ENCODE measurements at regions not wholly inside any gene's neighbourhood (a gene's known extent, or its start where the extent isn't known, plus 50 kb on each side); places are given as distances from the start of the nearest gene placed in this dataset.
A peak's percentile ranks its signal among the peaks of the same experiment; 100 is the strongest.

DNA sequence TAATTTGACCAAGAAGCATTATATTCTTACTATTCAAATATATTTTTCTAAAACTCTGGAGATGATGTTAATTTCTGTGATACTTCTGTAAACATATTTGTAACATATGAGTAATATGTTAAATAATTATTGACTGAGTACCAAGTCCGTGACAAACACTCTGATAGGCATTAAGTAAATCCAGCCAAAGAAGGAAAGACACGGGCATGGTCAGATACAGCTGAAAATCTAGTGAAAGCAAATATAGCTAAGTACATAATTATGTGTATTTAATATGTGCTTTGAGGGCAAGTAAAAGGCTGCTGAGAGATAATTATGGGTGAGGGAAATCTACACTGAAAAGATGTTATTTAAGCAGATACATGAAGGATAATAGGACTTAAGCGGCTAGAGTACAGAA, 1263.6 kb upstream of the ADGRL3 start:
- DNase-seq, result no peak

DNA sequence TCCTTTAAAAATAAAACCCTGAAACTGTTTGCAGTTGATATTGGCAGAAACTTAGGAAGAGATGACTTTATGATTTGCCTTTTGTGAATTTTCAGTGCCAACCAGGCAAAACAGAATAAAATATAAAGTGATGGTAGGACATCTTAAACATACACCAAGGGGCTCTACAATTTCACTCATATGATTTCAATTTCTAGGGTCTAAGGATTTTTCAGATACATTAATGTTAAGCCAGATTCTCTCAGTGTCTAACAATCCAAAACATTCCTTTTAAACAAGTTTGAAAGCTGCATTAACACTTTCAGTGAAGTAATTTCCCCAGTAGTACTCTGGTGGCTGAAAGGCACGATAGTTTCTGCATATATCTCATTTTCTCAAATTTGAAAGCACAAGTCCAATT, 1262.0 kb upstream of the ADGRL3 start:
- DNase-seq, result no peak

DNA sequence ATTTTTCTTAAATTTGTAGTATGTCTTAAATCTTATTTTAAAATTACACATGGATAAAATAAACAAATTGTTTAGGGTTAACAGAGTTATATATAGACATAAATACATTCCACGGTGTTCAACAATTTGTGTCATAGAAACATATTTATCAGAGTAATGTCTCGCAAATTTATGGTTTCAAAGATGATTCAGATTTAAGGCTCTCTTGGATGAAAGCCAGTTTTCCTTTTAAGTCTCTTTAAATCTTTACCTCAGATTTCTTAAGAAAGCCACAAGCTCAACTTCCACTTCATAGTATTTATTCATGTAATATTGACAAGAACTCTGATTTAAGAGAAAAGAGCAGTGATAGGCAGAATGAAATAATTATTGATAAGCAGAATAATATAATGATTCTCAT, 1254.8 kb upstream of the ADGRL3 start:
- no peak for DNase-seq

DNA sequence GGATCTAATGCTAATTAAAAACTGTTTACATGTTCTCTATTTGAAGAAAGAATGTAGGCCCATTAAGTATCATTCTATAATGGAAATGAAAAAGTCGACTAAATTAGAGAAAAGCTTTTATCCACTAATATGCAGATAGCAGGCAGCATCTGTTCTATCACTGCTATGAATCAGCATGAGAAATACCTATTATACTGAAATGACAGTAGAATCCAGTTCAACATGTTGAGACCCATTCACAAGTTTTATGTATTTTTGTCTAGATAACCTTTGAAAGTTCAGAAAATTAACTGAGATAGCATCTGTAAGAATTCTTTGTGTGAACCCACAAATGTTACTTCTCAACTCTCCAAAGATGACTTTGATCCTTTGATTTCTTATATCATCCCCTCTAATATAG, 1254.4 kb upstream of the ADGRL3 start:
- DNase-seq, result no peak

DNA sequence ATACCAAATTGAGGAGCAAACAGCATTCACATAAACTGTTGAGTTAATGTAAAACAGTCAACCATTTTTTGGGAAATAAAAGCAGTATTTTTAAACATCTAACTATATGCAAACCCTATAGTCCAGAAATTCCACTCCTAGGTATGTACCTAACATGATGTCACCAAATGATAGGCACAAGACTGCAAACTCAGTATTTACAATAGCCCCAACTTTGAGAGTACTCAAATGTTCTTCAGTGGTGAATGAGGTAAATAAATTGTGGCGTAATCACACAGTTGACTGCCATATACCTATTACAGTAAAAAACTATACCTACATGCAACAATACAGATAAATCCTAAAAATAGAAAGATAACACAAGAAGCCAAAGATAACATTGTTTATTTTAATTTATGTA, 1243.8 kb upstream of the ADGRL3 start:
- DNase-seq, result no peak

DNA sequence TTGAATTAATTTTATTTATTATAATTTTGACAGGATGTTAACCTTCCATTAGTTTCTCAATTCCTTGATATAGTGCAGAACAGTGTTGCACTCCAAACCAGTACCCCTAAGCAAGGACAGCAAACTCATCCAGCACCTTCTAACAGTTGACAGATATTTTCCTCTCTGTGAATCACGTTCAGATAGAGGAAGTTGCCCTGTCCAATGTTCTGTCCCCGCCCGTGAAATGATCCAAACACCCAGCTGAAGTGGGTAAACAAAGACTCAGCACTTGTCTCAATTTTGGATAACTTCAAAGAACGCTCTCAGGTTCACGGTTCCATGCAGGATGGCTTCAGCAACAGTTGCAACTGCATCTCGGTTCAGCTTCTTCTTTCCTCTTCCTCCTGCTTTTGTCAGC, 1240.0 kb upstream of the ADGRL3 start:
- DNase-seq, result no peak

DNA sequence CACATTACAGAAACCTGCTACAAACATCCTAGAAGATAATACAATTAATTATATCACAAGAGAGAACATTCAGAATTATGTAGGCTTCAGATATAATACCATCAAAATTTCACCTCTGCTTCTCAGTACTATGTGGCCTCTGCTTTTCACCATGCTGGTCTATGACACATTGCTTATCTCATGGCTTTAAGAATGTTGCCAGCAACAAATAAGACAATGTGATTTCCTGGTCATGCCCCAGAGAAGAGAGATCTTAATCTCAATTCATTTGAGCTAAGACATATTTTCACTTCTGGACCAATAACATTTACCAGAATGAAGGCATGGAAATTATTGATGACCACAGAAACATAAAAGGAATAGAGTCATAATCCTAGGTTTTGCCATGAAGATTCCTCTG, 1233.4 kb upstream of the ADGRL3 start:
- no peak for DNase-seq

DNA sequence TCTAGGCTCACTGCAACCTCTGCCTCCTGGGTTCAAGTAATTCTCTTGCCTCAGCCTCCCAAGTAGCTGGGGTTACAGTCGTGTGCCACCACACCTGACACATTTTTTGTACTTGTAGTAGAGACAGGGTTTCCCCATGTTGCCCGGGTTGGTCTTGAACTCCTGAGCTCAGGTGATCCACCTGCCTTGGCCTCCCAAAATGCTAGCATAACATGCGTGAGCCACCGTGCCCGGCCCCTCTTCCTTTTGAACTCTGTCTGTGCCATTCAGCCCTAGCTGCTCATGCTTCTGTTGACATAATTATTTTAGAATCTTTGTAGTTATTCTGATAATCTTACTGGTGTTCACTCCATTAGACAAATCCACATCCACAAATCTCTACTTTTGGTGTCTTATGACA, 1231.3 kb upstream of the ADGRL3 start:
- no peak for DNase-seq

DNA sequence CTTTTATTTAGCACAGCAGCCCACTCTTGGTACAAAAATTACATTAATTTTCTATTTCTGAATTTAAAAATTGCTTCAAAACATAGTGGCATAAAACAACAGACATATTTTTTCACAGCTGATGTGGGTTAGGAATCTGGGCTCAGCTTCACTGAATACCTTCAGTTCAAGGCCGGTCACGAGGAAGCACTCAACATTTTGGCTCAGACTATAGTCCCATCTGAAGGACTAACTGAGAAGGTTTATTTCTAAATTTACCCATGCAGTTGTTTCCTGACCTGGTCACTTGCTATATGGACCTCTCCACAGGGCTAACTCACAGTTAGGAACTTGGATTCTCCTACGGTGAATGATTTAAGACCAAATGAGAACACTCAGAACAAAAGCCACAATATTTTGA, 1230.2 kb upstream of the ADGRL3 start:
- DNase-seq, result no peak

DNA sequence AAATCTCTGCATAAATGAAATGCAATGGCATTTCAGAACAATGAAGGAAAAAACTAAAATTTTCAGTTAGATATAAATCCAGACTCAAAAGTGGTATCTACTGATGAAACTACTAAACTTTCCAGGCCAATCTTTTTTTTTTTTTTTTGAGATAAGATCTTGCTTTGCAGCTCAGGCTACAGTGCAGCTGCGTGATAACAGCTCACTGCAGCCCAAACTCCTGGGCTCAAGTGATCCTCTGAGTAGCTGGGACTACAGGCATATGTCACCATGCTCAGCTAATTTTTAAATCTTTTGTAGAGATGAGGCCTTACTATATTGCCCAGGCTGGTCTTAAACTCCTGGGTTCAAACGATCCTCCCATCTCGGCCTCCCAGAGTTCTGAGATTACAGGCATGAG, 1228.2 kb upstream of the ADGRL3 start:
- DNase-seq, result no peak

DNA sequence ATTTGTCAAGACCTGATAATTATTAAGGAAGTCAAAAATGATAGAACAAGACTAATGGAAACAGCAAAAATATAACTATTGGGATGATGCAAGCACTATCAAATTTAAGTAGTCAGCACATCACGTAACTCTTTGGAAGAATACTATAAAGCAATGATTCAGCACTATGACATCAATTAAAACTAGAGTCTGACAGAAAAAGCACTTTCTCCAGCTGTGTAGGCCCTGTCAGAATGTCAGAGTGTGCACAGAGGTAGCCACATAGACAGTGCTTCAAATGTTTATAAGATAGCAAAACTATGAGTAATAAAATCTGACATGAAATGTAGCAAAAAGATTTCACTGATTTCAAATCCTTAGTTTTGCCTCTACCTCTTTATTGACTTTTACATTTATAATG, 1226.6 kb upstream of the ADGRL3 start:
- DNase-seq, result no peak

DNA sequence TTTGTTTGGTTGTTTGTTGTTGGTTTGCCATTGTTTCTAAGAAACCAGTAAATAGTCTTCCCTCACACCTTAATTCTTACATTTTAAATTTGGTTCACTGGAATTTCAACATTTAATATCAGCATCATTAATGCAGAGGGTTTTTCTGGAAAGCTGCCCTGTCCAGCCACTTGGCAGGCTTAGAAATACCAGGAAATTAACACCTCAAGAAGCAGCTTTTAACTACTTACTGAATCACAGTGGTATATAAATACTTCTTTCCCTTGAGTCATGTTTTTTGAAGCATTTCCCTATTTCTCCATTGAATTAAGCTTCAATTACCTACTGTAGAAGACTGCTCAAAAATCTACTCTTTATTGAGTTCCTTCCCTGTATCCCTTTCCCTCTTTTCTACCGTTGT, 1221.1 kb upstream of the ADGRL3 start:
- no peak for DNase-seq

DNA sequence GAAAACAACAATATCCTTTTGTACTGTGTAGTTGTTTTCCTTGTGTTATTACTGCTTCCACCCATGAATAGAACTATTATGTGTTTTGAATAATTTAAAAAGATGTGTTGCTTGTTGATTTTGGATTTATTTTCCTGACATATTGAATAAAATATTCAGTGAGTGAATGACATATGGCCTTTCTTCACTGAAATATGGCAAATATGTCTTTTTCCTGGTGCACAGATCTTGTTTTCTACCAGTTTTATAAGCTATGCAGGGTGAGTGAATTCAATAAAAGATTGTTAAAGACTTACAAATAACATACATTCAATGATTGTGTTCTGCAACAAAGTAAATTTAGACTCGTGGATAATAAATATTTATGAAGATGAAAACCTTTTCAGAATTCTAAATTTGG, 1216.3 kb upstream of the ADGRL3 start:
- DNase-seq, result no peak

DNA sequence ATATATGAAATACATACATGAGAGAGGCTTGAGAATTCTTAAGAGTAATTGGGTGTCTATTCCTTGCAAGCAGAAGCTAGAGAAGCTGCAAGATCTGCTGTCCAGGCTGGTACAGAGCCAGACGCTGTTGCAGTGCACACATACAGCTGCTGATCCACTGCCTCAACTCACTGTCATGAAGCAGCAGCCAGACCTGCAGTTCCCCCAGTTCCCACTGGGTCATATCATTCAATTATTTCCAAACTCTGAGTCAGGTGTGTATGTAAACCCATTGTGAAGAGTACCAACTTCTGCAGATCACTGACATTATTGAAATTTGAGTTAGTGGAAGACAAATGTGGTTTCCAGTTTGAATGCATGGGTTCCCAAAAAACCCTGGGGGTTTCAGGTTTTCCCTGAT, 1212.8 kb upstream of the ADGRL3 start:
- no peak for DNase-seq

DNA sequence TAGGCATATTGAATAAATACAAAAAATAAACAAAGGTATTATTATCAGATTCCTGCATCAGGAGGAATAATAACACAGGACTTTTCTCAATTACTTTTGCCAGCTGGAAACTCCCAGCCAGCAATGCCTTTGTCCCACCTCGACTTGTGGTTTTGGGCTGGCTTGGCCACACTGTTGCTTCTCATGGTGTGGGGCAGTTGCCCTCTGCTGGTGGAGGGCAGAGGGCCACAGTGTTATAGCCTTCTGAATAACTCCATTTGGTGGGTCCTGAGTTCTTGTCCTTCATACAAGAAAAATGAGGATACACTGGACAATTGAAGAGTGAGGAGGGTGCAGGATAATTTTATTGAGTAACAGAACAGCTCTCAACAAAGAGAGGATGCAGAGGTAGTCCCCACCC, 1206.0 kb upstream of the ADGRL3 start:
- no peak for DNase-seq

DNA sequence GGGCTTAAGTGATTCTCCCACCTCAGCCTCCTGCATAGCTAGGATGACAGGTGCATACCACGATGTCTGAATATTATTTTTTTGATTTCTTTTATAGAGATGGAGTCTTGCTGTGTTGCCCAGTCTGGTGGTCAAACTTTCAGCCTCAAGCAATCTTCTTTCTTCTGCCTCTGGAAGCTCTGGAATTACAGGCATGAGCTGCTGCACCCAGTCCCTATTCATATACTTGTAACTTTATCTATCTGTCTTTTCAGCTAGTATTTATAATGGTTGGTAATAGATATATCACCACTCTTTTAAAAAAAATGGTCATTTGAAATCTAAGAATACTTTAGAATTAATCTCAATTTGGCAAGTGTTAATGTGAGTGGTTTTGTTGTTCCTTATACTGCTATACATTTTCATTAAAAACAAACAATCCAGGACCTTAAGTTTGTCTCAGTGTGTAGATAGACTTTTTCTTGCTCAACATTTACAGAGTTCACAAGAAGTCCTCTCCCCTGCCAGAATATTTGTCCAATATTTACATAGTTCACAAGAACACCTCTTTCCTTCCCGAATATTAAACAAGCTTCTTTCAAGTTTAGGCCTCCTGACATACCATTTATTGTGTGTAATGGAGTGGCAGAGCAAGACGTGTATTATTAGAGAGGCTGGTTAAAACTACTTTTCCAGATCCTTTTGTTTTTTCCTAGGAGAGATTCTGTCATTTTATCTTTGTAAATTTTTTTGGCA, 1197.4 kb upstream of the ADGRL3 start:
- DNase-seq, result no peak

DNA sequence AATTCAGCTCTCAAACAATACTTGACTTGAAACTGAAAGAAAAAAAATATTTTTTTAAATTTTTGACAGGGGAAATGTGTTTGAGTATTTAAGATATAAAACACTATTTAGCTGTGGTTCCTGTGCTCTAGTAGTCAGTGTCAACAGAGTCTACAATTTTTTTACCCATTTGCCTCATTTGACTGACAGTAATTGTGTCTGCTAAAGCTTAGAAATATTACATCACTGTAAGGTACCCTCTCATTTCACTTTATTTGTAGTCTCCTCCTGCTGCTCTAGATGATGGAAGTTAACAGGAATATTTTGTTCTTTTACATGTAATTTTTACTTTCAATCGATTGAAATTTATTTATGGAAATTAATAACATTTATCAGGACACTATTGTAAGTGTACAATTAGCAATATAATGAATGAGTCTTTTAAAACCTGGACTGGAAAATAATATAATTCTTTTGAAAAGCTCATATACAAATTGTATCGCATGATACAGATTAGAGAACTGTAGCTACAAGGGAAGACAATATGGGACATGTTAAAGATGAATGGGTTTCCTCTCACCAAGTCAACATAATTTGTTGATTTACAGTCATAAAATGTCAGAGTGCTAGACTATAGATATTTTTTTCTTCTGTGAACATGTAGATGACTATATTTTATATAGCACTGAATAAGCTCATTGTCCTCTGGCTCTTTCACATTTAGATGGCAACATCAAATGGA, 1186.5 kb upstream of the ADGRL3 start:
- DNase-seq, result no peak

DNA sequence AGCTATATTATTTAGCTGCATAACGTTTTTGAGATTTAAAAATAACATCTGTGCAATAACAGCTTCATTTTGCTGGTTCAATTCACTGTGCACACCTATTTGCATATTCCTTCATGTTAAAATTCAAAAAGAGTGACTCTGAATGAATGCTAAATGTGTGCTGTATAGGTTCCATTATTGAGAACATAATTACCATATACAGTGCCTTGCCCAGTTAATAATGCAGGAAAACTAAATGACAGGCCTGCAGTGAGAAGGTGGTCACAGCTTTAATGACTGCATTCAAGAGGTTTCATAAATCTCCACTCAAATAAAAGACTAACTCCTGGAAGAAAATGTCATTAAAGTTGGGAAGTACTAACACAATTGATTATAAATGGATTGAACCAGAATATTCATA, 1183.2 kb upstream of the ADGRL3 start:
- DNase-seq, result no peak

DNA sequence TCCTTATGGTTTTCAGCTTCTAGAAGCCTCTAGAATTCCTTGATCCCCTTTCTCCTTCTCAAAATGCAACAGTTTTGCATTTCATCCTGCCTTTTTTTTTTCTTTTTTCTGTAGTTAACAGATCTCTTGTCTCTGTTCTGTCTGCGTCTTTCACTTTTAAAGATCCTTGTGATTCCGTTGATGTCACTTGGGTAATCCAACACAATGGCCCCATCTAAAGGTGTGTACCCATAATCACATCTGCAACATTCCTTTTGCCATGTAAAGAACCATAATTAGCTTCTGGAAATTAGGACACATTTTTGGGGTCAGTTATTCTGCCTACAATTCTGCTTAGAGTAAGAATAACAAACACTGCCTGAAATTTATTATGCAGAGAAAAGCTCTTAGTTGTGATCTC, 1180.9 kb upstream of the ADGRL3 start:
- no peak for DNase-seq

DNA sequence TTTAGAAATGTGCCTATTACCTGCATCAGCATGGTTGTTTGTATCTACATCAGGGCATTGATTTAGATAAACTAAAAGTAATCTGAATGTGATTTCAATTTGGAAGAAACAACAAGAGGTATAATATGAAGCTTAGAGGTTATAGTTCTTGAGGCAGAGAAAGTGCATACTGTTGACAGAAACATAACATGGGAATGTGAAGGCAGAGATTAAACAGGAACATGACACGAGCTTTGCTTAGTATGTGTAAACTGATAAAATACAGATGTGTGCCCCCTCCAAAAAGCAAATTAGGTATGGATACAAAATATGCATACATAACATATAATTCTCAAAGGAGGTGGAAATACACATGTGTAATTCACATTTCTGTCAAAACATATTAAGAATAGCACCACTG, 1180.2 kb upstream of the ADGRL3 start:
- DNase-seq, result no peak

DNA sequence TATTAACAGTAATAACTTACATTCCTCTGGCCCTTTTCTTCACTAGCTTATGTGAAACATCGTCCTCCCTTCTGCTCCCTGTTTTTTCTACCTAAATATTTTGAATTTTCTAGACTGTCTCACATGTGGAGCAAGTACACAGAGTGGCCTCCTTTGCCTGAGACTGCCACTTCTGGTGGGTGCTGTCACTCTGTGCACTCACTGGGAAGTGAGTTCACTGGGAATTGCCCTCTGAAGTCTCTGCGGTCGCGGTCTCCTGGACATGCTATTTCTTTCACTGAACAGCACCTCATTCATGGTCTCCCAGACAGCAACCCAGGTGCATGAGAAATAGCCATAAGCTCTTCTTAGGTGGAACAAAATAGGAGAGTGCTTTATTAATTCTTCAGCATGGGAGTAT, 1179.7 kb upstream of the ADGRL3 start:
- no peak for DNase-seq

DNA sequence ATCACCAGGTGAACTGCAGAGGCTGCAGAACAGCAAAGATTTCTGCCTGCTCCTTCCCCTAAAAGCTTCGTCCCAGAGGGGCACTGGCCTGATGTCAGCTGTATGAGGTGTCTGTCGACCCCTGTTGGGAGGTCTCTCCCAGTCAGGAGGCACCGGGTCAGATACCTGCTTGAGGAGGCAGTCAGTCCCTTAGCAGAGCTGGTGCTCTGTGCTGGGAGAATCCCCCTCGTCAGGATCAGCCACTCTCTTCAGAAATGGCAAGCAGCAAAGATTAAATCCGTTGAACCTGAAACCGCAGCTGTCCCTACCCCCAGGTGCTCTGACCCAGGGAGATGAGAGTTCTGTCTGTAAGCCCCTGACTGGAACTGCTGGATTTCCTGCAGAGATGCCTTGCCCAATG, 1166.3 kb upstream of the ADGRL3 start:
- DNase-seq, result no peak

DNA sequence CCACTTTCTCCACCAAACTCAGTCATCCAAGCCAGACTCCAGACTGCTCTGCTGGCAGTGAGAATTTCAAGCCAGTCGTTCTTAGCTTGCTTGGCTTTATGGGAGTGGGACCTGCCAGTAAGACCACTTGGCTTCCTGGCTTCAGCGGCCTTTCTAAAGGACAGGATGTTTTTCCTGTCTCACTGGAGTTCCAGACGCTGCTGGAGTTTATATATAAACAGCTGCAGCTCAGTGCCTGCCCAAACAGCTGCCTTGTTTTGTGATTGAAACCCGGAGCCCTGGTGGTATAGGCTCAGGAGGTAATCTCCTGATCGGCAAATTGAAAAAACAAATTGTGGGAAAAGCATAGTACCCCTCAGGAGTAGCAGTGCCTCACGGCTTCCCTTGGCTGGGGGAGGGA, 1165.8 kb upstream of the ADGRL3 start:
- DNase-seq, result peak; percentile 7

DNA sequence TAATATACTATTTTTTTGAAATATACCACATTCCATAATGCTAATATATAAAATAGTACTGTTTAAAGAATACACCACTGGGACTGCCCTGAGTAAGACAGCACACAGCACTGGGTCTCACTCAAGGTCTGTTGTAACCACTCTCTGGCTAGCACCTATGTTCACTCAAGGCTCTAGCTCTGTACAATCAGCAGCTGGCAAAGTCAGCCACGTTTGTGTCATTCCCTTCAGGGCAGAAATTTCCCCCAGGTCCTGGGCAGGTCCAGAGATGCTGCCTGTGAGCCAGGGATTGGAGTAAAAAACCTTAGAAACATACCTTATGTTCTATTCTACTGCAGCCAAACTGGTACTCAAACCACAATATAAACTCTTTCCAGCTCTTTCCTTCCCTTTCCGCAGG, 1160.2 kb upstream of the ADGRL3 start:
- no peak for DNase-seq

DNA sequence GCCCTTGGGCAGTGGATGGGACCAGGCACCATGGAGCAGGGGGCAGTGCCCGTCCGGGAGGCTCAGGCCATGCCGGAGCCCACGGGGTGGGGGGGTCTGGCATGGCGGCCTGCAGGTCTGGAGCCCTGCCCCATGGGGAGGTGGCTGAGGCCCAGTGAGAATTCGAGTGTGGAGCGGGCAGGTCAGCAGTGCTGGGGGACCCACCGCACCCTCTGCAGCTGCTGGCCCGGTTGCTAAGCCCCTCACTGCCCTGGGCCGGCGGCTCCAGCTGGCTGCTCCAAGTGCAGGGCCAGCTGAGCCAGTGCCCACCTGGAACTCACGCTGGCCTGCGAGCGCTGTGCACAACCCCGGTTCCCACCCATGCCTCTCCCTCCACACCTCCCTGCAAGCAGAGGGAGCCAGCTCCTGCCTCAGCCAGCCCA, 1157.9 kb upstream of the ADGRL3 start:
- no peak for DNase-seq
